Activated CD8-positive, alpha-beta memory T cell treated with anti-CD3 and anti-CD28 coated beads, Interleukin-2, amount 50 U/mL, for 24 hours (primary cell): ENCODE measurements at regions not wholly inside any gene's neighbourhood (a gene's known extent, or its start where the extent isn't known, plus 50 kb on each side); places are given as distances from the start of the nearest gene placed in this dataset.

Experiments used
- DNase-seq: peaks from one replicate; pipeline ENCODE4 v3.0.0-alpha.2; 2020; ENCODE audit errors: extremely low read depth

- DNase-seq = no peak
Measured at GRCh38 chr5:174840435-174840834, 116.1 kb downstream of the MSX2 start.

GRCh38 chr5:174839196-174839595, 114.8 kb downstream of the MSX2 start:
- no peak for DNase-seq

GRCh38 chr5:174837919-174838902, 113.8 kb downstream of the MSX2 start:
- no peak for DNase-seq

GRCh38 chr5:174834081-174834480, 109.7 kb downstream of the MSX2 start:
- DNase-seq = no peak

GRCh38 chr5:174832811-174833210, 108.4 kb downstream of the MSX2 start:
- DNase-seq = no peak

- DNase-seq = no peak
Measured at GRCh38 chr5:174832025-174832424, 107.6 kb downstream of the MSX2 start.

GRCh38 chr5:174831031-174831660, 106.8 kb downstream of the MSX2 start:
- DNase-seq = no peak

- no peak for DNase-seq
Measured at GRCh38 chr5:174829511-174829864, 105.1 kb downstream of the MSX2 start.

GRCh38 chr5:174828804-174829510, 104.6 kb downstream of the MSX2 start:
- DNase-seq = no peak

- DNase-seq = no peak
Measured at GRCh38 chr5:174827558-174827957, 103.2 kb downstream of the MSX2 start.

GRCh38 chr5:174825587-174825986, 101.2 kb downstream of the MSX2 start:
- DNase-seq = no peak

GRCh38 chr5:174818430-174818829, 94.0 kb downstream of the MSX2 start:
- no peak for DNase-seq

GRCh38 chr5:174817610-174818009, 93.2 kb downstream of the MSX2 start:
- DNase-seq = no peak

- DNase-seq = no peak
Measured at GRCh38 chr5:174816858-174817257, 92.5 kb downstream of the MSX2 start.

- no peak for DNase-seq
Measured at GRCh38 chr5:174811438-174811837, 87.1 kb downstream of the MSX2 start.

GRCh38 chr5:174810796-174811195, 86.4 kb downstream of the MSX2 start:
- DNase-seq = no peak

GRCh38 chr5:174807471-174807870, 83.1 kb downstream of the MSX2 start:
- DNase-seq = no peak

- no peak for DNase-seq
Measured at GRCh38 chr5:174806729-174807128, 82.3 kb downstream of the MSX2 start.

- DNase-seq = no peak
Measured at GRCh38 chr5:174801798-174802197, 77.4 kb downstream of the MSX2 start.

- no peak for DNase-seq
Measured at GRCh38 chr5:174800435-174800834, 76.1 kb downstream of the MSX2 start.

- no peak for DNase-seq
Measured at GRCh38 chr5:174799121-174799520, 74.7 kb downstream of the MSX2 start.

GRCh38 chr5:174798551-174798951, 74.2 kb downstream of the MSX2 start:
- DNase-seq = no peak
